PC-3 (cell line): ENCODE measurements at regions not wholly inside any gene's neighbourhood (a gene's known extent, or its start where the extent isn't known, plus 50 kb on each side); places are given as distances from the start of the nearest gene placed in this dataset.

ENCODE experiments used
- CTCF ChIP-seq: fragments of 300-600 bp; sonication (generic); conservative IDR thresholded peaks from 2 replicates; pipeline ENCODE4 v1.5.1; 2017; ENCODE audit warnings: antibody characterized with exemption, low read depth, mild to moderate bottlenecking, low read length
- EZH2 ChIP-seq: fragments of 300-600 bp; sonication (generic); IDR thresholded peaks from one replicate; pipeline ENCODE4 v1.6.1; 2017; ENCODE audit warnings: antibody characterized with exemption, mild to moderate bottlenecking, low read length; ENCODE audit not compliant: unreplicated experiment
- EZH2phosphoT487 ChIP-seq: fragments of 300-600 bp; sonication (generic); IDR thresholded peaks from 2 replicates; pipeline ENCODE4 v1.6.1; 2018; ENCODE audit warnings: mild to moderate bottlenecking, antibody characterized with exemption, low read length, borderline replicate concordance

- TF ChIP-seq CTCF = no peak
- TF ChIP-seq EZH2 = no peak
- no peak for TF ChIP-seq EZH2phosphoT487
These were observed 362.3 kb downstream of the COG6 start for GRCh38 chr13:40017662-40018262.
